Esophagus squamous epithelium (tissue), 4 donors: ENCODE measurements at regions not wholly inside any gene's neighbourhood (a gene's known extent, or its start where the extent isn't known, plus 50 kb on each side); places are given as distances from the start of the nearest gene placed in this dataset.

Experiments used
- CTCF ChIP-seq, 6 experiments: fragments of 450-650 bp in 4 of 6; fragments of 200-600 bp in 2 of 6; sonication (generic) in 2 of 6; IDR thresholded peaks; one replicate each; pipeline ENCODE4 v1.5.1; 2016 to 2019; ENCODE audit warnings: antibody characterized with exemption in 6 of 6, mild to moderate bottlenecking in 4 of 6, moderate library complexity in 4 of 6
- POLR2A ChIP-seq, 4 donors: fragments of 450-650 bp; IDR thresholded peaks; one replicate each; pipeline ENCODE4 v1.6.1; 2017; ENCODE audit warnings: antibody characterized with exemption in 4 of 4, mild to moderate bottlenecking in 4 of 4, moderate library complexity in 3 of 4

- TF ChIP-seq CTCF (IDR thresholded peaks at IDR 0.05) (no peak), POLR2A (IDR thresholded peaks at IDR 0.05) (no peak)
These were observed 283.8 kb upstream of the PCDH7 start for GRCh38 chr4:30436394-30436793.
